ENCODE measurements at regions not wholly inside any gene's neighbourhood (a gene's known extent, or its start where the extent isn't known, plus 50 kb on each side); places are given as distances from the start of the nearest gene placed in this dataset.

GRCh38 chr2:21288299-21288698 is 164.5 kb downstream of the TDRD15 start:
- DNase-seq (ENCODE audit: low read depth): no peak
- TF ChIP-seq CTCF (IDR thresholded peaks at IDR 0.05; ENCODE audit: insufficient read depth, low read length): no peak

GRCh38 chr2:21288739-21289520 is 165.2 kb downstream of the TDRD15 start:
- H3K4me3 ChIP-seq (ENCODE audit: low read depth, low read length): no peak overlapping the region
- no peak for TF ChIP-seq CTCF (IDR thresholded peaks at IDR 0.05; ENCODE audit: insufficient read depth, low read length)
- no peak for DNase-seq (ENCODE audit: low read depth)

More at GRCh38 chr2:21288299-21288698, 164.5 kb downstream of the TDRD15 start:
- no peak overlapping the region for H3K4me3 ChIP-seq (ENCODE audit: low read depth, low read length)

- H3K4me3 ChIP-seq (ENCODE audit: low read depth, low read length): no peak overlapping the region
- DNase-seq (ENCODE audit: low read depth): no peak
- no peak for TF ChIP-seq CTCF (IDR thresholded peaks at IDR 0.05; ENCODE audit: insufficient read depth, low read length)
Observed at GRCh38 chr2:21289551-21289950, 165.8 kb downstream of the TDRD15 start.

- no peak overlapping the region for H3K4me3 ChIP-seq (ENCODE audit: low read depth, low read length)
- DNase-seq (ENCODE audit: low read depth): no peak
- TF ChIP-seq CTCF (IDR thresholded peaks at IDR 0.05; ENCODE audit: insufficient read depth, low read length): no peak
Observed at GRCh38 chr2:21289989-21290388, 166.2 kb downstream of the TDRD15 start.

- TF ChIP-seq CTCF (IDR thresholded peaks at IDR 0.05; ENCODE audit: insufficient read depth, low read length): no peak
- H3K4me3 ChIP-seq (ENCODE audit: low read depth, low read length): no peak overlapping the region
- DNase-seq (ENCODE audit: low read depth): no peak
Observed at GRCh38 chr2:21291426-21291825, 167.7 kb downstream of the TDRD15 start.

GRCh38 chr2:21294446-21294845 is 170.7 kb downstream of the TDRD15 start:
- DNase-seq (ENCODE audit: low read depth): no peak
- no peak for TF ChIP-seq CTCF (IDR thresholded peaks at IDR 0.05; ENCODE audit: insufficient read depth, low read length)
- no peak overlapping the region for H3K4me3 ChIP-seq (ENCODE audit: low read depth, low read length)

- no peak for TF ChIP-seq CTCF (IDR thresholded peaks at IDR 0.05; ENCODE audit: insufficient read depth, low read length)
- DNase-seq (ENCODE audit: low read depth): no peak
- no peak overlapping the region for H3K4me3 ChIP-seq (ENCODE audit: low read depth, low read length)
Observed at GRCh38 chr2:21299411-21299810, 175.6 kb downstream of the TDRD15 start.

All from fibroblast of the aortic adventitia (primary cell).